ENCODE measurements at regions not wholly inside any gene's neighbourhood (a gene's known extent, or its start where the extent isn't known, plus 50 kb on each side); places are given as distances from the start of the nearest gene placed in this dataset.

DNA sequence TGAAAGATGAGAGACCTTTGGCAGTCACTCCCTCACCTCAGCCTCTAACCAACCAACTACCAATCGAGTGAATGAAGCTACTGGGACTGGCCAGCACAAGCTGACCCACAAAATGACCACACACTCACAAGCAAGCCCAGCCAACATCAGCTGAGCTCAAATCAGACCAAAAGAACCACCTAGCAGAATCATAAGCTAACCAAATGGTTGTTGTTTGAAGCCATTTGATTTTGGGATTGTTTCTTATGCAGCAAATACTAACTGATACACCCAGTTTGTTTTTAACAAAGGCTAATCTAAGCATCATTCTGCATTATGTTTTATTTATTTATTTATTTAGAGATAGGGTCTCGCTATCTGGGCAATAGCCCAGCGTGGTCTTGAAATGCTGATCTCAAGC lies 310.4 kb downstream of the SETD4 start:
- Histone ChIP-seq H3K9me3 (no peaks in the 10 kb centered on the region), H3K4me3 (no peak overlapping the region), H3K4me1 (no peaks in the 10 kb centered on the region), H3K27ac (no peak overlapping the region), H3K36me3 (no peaks in the 10 kb centered on the region), H3K27me3 (no peaks in the 10 kb centered on the region)
- TF ChIP-seq, protein P1, sequence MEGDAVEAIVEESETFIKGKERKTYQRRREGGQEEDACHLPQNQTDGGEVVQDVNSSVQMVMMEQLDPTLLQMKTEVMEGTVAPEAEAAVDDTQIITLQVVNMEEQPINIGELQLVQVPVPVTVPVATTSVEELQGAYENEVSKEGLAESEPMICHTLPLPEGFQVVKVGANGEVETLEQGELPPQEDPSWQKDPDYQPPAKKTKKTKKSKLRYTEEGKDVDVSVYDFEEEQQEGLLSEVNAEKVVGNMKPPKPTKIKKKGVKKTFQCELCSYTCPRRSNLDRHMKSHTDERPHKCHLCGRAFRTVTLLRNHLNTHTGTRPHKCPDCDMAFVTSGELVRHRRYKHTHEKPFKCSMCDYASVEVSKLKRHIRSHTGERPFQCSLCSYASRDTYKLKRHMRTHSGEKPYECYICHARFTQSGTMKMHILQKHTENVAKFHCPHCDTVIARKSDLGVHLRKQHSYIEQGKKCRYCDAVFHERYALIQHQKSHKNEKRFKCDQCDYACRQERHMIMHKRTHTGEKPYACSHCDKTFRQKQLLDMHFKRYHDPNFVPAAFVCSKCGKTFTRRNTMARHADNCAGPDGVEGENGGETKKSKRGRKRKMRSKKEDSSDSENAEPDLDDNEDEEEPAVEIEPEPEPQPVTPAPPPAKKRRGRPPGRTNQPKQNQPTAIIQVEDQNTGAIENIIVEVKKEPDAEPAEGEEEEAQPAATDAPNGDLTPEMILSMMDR (IDR thresholded peaks at IDR 0.05), result no peak
- no peak for TF ChIP-seq POLR2A (IDR thresholded peaks at IDR 0.05)
- no peak for DNase-seq

DNA sequence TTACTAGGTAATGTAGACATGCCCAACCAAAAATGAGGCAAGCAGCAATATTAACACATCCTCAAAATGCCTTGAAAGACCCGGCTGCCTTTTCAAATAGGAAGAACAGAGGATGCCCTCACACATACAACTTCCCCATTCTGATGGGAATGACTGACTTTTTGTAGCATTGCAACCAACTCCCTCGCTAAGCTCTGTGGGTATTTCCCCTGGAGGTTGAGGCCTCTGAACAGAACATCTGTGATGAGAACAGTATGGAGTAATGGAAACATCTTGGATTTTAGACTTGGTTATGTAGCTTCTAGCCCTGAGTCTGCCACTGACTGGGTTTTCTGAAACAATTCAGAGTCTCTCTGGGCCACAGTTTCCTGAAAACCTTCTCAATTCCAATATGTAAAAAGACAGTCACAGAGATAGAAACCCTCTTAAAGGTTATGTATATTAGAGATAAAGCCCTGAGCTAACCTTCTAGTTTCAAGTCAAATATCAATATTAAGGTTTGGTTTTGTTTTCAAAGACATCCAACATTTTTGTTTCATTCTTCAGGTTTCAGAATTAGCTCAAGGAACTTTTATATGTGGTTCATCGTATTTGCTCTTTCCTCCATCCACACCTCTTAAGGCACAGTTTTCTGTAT lies 311.5 kb downstream of the SETD4 start:
- Histone ChIP-seq H3K27ac (no peak overlapping the region), H3K27me3 (no peaks in the 10 kb centered on the region), H3K36me3 (no peaks in the 10 kb centered on the region), H3K4me1 (no peaks in the 10 kb centered on the region), H3K4me3 (no peak overlapping the region), H3K9me3 (no peaks in the 10 kb centered on the region)
- no peak for DNase-seq
- TF ChIP-seq POLR2A (IDR thresholded peaks at IDR 0.05), result no peak
- TF ChIP-seq, protein P1 (IDR thresholded peaks at IDR 0.05), result no peak

DNA sequence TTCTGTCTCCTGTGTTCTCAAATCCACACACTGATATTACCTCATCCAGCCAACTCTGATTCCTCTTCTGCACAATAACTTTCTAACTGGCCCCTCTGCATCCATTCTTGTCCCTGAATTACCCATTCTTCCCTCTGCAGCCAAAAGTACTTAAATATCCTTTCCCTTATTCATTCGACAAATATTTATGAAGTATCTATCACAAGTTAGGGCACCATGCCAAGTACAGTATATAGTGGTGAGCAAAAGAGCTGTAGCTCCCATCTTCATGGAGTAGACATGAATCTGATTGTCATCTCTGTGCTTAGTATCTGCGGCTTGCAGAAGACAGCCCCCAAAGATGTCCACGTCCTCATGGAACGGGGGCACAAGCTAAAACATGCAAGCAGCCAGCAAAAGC lies 316.8 kb downstream of the SETD4 start:
- Histone ChIP-seq H3K27ac (no peak overlapping the region), H3K9me3 (peaks cover 0 to 3% (median 0%) of the 10 kb centered on the region in 4 donors), H3K4me3 (no peak overlapping the region), H3K4me1 (no peaks in the 10 kb centered on the region), H3K36me3 (no peaks in the 10 kb centered on the region), H3K27me3 (no peaks in the 10 kb centered on the region)
- no peak for TF ChIP-seq POLR2A (IDR thresholded peaks at IDR 0.05)
- TF ChIP-seq, protein P1 (IDR thresholded peaks at IDR 0.05), result no peak
- no peak for DNase-seq

GRCh38 chr21:35738347-35738961 lies 321.9 kb downstream of the SETD4 start:
- H3K9me3 ChIP-seq, result peaks cover 0 to 3% (median 0%) of the 10 kb centered on the region in 4 donors
- no peaks in the 10 kb centered on the region for H3K4me1 ChIP-seq
- no peaks in the 10 kb centered on the region for H3K36me3 ChIP-seq
- H3K4me3 ChIP-seq, result no peak overlapping the region
- no peaks in the 10 kb centered on the region for H3K27me3 ChIP-seq
- DNase-seq, result no peak
- H3K27ac ChIP-seq, result no peak overlapping the region
- no peak for TF ChIP-seq POLR2A (IDR thresholded peaks at IDR 0.05)
- TF ChIP-seq, protein P1 (IDR thresholded peaks at IDR 0.05), result no peak

GRCh38 chr21:35737899-35738346 lies 322.4 kb downstream of the SETD4 start:
- H3K9me3 ChIP-seq, result peaks cover 0 to 3% (median 0%) of the 10 kb centered on the region in 4 donors
- no peak overlapping the region for H3K27ac ChIP-seq
- TF ChIP-seq POLR2A (IDR thresholded peaks at IDR 0.05), result no peak
- TF ChIP-seq, protein P1 (IDR thresholded peaks at IDR 0.05), result no peak
- DNase-seq, result no peak
- no peaks in the 10 kb centered on the region for H3K27me3 ChIP-seq
- no peaks in the 10 kb centered on the region for H3K4me1 ChIP-seq
- H3K4me3 ChIP-seq, result no peak overlapping the region
- no peaks in the 10 kb centered on the region for H3K36me3 ChIP-seq
